NCI-H526 (cell line): ENCODE measurements at regions not wholly inside any gene's neighbourhood (a gene's known extent, or its start where the extent isn't known, plus 50 kb on each side); places are given as distances from the start of the nearest gene placed in this dataset.
"Not testable (repeated sequence)": the region's sequence is repeated elsewhere in the genome, so short reads cannot be mapped to it uniquely, and the experiment has no call there.

ENCODE experiments used
- DNase-seq, 2 experiments: peaks; one replicate each; lab custom pipeline; 2025; lab: John Stamatoyannopoulos, UW

DNA sequence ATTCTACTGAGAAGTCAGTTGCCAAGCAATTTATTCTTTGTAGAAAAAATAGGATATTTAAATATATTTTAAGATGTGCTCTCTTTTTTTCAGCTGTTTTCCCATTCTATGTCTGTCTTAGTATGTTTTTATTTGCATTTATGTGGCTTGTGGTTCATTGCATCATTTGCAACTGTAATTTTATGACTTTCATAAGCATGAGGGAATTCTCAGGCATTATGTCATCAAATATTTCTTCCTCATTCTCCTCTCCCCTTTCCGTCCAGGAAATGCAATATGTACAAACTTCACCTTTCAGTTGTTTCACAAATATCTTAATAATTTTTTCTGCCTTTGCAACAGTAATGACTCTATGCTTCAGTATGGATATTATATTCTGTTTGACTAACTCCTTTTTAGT, 560.2 kb upstream of the LRATD1 start:
- no peak for DNase-seq

DNA sequence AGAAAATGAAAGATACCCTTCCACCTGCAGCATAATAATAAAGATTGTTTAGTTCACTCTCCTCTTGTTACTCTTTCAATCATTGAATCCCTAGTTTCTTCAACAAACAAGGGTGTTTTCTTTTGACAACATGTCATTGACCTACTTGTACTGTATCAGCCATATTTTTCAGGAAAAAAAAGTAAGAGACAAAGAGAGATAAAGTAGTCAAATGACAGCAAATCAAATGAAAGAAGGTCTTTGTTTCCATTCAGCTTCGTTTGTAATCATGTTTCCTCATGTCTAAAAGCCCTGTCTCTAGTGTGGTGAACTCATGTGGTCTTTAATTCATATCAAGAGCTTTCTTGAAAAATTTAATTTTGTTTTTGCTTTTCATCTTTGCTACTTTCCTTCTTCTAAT, 557.8 kb upstream of the LRATD1 start:
- DNase-seq, result no peak

DNA sequence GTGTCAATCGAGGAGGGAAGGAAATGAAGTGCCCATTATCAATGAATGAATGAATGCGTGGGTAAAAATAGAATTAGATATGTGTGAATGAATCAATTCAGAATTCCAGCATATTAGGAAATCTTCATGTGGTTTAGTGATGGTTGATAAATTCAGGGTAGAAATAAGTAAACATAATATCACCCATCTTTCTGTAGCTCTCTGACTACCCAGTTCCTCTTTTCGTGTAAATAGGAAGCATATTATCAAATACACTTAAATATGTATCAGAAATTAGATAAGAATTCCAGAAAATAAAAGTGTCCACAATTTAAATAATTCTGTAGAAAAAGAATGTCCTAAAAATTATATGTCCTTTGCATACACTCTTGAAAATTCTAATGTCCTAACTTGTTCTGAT, 552.9 kb upstream of the LRATD1 start:
- DNase-seq, result no peak

DNA sequence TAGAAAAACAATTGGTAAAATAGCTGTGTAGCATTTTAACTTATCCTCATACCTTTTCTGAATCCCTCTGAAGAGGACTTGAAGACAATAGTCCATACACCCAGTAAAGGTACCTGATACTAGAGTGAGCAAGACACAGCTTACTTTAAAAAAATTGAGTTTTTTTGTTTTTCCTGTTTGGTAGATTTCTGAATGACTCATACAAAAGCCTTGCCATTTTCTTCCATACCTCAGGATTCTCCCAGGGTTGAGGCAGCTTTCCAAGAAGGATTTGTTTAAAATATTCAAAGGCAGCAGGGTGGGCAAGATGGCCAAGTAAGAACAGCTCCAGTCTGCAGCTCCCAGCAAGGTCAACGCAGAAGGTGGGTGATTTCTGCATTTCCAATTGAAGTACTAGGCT, 551.0 kb upstream of the LRATD1 start:
- DNase-seq, result no peak

DNA sequence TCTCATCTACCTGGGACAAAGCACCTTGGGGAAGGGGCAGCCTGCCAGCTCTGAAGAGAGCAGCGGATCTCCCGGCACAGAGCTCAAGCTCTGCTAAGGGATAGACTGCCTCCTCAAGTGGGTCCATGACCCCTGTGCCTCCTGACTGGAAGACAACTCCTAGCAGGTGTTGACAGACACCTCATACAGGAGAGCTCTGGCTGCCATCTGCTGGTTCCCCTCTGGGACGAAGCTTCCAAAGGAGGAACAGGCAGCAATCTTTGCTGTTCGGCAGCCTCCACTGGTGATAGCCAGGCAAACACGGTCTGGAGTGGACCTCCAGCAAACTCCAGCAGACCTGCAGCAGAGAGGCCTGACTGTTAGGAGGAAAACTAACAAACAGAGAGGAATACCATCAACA, 549.9 kb upstream of the LRATD1 start:
- no peak for DNase-seq

DNA sequence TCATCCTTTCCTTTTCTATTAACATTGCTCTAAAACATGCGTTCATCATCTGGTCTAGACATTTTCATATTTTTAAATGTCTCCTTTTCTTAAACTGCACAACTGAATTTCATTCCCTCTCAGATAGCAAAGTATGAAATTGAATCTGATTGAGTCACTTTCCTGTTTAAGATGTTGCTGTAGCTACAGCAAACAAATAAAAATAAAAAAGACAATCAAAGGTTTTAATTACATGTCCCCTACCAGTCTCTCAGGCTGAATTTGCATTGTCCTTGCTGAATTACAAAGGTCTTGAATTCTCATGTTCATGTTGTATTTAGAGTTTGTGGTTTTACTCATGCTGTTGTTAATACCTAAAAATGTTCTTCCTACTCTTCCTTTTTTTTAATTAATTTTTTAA, 537.9 kb upstream of the LRATD1 start:
- no peak for DNase-seq

DNA sequence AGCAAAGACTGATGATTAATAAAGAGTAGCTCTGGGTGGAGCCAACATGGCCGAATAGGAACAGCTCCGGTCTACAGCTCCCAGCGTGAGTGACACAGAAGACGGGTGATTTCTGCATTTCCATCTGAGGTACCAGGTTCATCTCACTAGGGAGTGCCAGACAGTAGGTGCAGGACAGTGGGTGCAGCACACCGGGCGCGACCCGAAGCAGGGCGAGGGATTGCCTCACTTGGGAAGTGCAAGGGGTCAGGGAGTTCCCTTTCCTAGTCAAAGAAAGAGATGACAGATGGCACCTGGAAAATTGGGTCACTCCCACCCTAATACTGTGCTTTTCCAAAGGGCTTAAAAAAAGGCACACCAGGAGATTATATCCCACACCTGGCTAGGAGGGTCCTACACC, 533.4 kb upstream of the LRATD1 start:
- DNase-seq, result not testable (repeated sequence)

DNA sequence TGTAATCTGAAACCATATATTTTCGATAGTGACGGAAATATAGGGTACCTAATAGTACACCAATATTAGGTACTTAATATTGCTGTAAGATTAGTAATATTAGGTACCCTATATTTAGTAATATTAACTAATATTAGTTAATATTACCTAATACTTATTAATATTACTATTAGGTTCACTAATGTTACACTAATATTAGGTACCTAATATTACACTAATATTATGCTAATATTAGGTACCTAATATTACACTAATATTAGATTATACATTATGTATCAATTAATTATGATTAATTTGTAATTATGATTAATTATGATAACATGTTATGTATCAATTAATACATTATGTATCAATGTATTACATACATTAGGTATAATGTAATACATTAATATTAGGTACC, 518.2 kb upstream of the LRATD1 start:
- no peak for DNase-seq

DNA sequence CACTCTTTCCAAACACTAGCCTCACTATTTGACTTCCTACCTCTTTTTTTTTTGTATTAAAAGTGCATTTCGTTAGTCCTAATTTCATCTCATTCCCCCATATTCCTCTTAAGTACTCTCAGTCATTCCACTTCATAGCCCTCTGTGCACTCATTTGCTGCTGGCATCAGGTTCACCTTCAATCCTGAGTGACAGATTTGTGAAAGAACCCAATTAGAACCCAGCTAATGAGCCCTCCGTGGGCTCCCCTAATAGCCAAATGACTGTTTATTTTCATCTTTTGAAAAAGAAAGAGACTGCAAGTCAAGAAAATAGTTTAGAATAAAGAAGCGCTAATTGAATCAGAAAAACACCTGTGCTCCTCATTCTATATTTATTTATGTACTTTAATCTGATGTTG, 512.1 kb upstream of the LRATD1 start:
- no peak for DNase-seq

DNA sequence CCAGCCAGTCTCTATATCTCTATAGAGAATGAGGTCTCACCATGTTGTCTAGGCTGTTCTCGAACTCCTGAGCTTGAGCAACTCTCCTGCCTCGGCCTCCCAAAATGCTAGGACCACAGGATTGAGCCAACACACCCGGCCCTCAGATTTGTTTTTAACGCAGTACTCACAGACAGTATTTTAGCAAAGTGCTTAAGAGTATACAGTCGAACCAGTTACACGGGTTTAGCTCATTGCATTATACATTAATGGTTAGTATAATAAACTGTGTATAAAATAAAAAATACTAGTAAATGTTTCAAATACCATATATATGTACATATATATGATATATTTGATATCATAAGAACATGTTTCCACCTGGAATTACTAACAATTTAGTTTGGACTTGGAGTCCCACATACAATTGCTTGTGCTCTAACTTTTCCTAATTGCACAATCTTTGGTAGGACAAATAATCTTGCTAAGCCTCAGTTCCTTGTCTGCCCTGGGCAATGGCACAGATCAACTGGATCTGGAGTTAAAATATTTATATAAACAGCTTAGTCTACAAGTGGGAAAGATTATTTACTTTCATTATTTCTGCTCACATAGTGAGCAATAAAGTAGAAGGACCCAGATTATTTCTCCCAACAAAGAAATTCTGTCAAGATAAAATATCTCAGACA, 508.9 kb upstream of the LRATD1 start:
- no peak for DNase-seq

DNA sequence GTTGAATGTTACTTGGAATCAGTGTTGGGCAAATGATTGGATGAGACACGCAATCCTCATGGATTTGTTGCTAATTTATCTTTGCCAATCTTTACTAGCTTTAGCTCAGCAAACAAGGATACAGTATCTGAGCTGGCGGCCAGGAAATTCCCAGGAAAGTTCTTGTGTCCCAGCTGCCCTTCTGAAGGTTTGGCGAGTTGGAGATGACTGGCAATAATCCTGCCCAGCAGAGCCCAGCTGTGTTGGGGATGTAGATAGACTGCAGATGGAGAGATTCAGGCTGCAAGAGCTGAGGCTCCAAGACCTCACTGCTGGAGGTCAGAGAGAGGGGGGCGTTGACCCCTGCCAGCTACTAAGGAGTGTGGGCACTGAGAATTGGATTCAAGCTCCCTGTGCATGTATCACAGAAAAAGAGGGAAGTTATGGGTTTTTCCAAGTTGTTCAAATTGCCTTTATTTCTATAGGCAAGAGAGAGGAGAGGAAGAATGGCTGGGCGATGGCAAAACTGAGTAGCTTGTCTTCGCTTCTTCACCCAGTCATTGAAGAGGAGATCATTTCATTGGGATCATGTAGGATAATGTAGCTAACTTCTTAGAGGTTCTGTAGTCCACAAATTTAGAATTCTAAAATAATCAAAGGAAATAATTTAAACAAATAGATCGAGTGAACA, 506.8 kb upstream of the LRATD1 start:
- no peak for DNase-seq

DNA sequence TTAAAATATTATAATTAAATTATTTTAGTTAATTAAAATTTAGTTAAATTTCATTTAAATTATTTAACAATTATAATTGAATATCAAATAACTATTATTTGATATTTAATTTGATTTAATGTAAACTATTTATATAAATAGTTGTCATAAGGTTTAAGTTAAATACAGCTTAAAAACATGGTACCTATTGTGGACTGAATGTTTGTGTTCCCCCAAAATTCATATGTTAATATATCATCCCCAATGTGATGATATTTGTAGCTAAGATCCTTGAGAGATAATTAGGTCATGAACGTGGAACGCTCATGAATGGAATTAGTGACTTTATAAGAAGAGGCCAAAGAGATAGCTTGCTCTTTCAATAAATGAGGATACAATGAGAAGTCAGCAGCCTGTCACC, 505.7 kb upstream of the LRATD1 start:
- no peak for DNase-seq

DNA sequence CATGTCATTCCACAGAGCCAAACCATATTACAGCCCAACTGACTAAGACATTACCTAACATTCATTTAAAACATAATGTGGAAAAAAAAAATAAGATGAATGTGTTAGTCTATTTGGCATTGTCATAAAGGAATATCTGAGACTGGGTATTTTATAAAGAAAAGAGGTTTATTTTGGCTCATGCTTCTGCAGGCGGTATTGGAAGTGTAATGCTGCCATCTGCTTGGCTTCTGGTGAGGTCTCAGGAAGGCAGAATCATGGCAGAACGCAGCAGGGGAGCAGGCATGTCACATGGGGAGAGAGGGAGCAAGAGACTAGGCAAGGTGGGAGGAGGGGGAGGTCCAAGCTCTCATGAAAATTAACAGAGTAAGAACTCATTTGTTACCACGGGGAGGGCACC, 504.8 kb upstream of the LRATD1 start:
- DNase-seq, result no peak

DNA sequence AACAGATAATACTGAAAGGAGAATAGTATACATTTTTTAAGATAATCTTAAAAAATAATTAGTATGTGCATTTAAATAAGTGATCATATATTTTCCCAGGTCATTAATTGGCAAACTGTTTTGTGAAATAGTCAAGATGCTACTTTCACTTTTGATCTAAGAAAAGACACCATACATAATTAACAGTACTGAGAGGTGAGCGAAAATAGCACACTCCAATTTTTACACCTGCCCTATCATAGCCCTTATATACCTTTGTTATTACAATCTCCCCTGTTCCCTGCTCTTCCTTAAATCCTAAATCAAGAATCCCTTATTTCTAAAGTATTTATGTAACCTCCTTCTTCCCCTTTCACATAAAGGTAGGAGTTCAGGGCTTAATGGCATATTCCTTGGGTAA, 500.1 kb upstream of the LRATD1 start:
- DNase-seq, result no peak

DNA sequence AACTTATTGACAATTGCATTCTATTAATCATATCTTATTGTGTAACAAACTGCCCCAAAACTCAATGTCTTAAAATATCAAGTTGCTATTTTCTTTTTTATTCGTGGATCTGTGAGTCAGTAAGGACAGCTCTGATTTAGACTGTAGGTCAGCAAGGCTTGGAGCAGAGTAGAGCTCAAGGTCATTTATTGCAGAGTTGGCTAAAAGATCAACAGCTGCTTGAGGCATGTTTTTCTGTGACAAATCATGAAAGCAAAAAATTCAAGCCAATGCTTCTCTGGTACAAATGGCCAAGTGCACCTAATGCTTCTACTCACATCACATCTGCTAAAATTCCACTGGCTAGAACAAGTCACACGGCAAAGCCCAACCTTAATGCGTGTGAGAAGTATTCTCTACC, 497.7 kb upstream of the LRATD1 start:
- DNase-seq, result no peak

DNA sequence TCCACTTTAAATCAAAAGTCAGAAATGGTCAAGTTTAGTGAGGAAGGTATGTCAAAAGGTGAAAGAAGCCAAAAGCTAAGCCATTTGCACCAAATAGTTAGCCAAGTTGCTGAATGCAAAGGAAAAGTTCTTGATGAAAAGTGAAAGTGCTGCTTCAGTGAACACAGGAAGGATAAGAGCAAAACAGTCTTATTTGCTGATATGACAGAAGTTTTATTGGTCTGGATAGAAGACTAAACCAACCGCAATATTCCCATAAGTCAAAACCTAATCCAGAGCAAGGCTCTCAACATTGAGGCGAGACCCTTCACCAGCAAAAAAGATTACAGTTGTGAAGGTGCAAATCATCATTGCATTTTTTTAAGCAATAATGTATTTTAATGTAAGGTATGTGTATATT, 496.5 kb upstream of the LRATD1 start:
- no peak for DNase-seq

DNA sequence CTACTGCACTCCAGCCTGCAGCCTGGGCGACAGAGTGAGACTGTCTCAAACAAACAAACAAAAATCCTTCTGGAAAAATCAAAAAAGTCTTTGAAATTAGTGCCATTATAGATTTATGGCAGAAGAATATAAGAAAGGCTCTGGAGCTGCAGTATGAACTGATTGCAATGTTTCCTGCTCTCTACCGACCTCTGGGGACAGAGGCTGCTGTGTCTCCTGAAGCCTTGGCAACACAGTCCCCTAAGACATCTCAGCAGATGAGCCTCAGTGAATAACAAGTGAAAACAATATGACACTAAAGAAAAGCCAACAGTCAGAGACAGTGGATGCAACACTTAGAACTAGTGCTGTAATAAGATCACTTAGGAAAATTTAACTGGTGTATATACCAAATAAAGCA, 494.9 kb upstream of the LRATD1 start:
- peak in 1 of 2 experiments; percentile 5 for DNase-seq

DNA sequence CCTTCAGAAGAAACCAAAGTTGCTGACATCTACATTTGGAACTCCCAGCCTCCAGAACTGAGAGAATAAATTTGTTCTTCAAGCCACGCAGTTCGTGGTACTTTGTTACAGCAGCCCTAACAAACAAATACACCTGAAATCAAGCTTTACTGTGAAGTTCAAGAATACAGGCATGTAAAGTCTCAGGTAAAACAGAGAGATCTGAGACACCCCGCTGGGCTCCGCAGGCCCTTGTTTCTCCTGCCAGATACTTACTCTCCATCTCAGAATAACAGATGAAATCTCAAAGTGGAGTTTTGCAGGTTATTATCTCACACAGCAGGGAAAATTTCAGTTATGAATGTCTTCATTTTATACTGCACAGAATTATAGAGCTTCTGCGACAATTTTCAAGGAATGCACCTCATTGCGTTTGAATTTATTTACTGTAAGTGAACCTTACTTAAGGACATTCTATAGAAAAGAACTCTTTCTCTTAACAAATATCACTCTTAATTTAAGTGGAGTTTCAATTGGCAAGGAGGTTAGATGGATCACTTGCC, 492.4 kb upstream of the LRATD1 start:
- no peak for DNase-seq

DNA sequence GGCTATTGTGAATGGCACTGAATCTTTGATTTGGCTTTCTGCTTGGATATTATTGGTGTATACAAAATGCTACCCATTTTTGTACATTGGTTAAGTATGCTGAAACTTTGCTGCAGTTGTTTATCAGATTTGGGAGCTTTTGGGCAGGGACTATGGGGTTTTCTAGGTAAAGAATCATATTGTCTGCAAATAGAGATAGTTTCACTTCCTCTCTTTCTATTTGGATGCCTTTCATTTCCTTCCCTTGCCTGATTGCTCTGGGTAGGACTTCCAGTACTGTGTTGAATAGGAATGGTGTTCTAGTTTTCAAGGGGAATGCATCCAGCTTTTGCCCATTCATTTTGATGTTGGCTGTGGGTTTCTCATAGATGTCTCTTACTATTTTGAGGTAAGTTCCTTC, 489.1 kb upstream of the LRATD1 start:
- DNase-seq, result no peak

DNA sequence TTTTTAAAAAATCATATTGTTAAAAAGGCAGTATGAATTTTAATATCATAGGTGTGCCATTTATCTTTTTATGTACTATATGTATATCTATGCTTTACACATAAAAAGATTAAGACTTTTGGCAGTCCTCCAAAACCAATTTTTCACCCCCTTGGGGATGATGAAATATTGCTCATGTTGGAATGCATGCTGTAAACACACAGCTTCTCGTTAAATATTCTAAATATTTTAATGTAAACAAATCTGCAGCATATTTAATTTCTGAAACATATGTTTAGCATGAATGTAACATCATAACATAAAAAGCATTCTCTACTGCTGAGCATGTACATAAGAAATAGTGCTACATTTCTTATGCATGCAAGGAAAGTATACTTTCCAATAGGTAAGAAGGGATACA, 484.3 kb upstream of the LRATD1 start:
- no peak for DNase-seq

DNA sequence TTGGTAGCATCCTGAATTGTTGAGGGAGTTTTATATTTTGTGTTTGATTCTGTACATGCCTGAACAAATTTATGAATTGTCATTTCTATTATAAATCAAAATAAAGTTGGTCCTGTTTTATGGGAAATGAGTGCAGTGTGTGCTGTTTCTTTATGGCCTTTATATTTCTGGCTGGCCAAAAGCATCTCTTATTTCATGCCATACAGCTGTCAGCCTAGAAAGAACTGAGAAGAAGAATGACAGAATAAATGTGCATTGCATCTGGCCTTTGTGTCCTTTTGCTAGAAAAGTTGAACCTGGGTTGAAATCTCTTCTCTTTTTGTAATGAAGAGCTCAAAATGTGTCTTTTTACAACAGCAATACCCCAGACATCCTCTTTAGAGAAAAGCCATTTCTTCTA, 474.7 kb upstream of the LRATD1 start:
- no peak for DNase-seq

DNA sequence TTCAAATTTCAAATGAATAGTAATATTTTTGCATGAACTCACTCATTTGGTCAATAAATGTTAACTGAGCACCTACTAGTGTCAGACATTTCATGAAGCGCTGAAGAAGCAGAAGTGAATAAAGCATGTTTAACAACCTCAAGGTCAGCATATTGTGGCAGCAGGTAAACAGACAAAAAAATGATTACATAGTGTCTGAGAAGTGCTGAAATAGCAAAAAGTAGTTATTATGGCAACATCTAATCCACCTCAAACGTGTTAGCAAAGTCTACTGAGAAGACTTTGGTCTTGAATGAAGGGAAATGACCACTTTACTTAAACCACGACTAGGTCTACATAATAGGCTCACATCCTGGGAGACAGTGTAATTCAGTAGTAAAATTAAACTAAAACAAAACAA, 452.2 kb upstream of the LRATD1 start:
- DNase-seq, result no peak

DNA sequence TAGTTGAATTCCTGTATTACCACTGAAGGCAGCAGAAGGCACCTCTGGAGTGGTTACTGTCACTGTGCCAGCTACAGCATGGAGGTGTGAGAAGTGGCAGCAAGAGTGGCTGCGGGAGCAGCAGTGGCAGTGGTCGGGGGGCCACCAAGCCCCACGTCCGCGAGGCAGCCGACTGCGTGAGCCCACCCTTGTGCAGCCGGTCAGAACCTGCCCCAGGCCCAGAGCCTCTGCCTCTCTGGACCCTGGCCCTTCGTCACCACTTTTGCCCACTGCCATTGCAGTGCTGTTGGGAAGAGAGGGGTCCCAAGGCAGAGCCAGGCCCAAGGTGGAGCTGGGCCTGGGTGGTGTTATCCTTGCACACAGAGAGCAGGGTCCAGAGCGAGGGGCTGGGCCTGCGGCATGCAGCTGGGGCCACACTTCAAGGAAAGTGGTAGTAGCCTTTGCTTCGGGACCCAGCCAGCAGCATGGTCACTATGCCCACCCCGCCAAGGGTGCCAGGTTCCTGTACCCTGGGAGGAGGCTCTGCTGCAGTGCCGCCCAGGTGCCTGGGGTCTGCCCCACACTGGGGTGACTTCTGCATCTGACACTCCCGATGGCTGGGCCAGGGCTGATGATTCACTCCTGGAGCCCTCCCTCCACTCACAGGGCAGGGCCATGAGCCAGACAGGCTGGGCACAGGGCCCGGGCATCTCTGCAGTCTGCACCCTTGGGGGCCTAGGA, 450.1 kb upstream of the LRATD1 start:
- DNase-seq, result no peak
